ENCODE measurements at regions not wholly inside any gene's neighbourhood (a gene's known extent, or its start where the extent isn't known, plus 50 kb on each side); places are given as distances from the start of the nearest gene placed in this dataset.

DNA sequence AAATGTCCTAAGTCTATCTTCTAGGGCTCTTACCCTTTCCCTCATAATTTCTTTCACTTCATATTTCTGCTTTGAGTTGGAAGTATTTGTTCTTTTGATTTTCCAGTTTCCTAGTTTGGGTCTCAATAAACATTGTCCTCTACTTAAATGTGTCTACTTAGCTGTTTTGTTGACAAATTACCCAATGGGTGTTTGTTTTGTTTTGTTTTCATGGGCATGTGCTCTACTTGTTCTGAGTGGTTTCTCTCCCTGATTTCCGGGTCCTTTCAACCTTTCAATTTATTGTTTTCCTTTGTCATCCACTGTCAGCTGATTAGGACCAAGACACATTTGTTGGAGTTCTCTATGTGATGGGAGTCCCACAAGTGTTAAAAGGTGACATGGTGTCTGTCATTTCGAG, 1181.4 kb downstream of the RPA4 start:
- no peak overlapping the region for H3K4me3 Mint-ChIP-seq (ENCODE audit: unreplicated experiment)
- DNase-seq: no peak
- no peaks in the 10 kb centered on the region for H3K9me3 Mint-ChIP-seq (ENCODE audit: unreplicated experiment)
- H3K4me1 Mint-ChIP-seq (ENCODE audit: low read depth, unreplicated experiment): peaks cover 2% of the 10 kb centered on the region
- TF ChIP-seq, protein P1, sequence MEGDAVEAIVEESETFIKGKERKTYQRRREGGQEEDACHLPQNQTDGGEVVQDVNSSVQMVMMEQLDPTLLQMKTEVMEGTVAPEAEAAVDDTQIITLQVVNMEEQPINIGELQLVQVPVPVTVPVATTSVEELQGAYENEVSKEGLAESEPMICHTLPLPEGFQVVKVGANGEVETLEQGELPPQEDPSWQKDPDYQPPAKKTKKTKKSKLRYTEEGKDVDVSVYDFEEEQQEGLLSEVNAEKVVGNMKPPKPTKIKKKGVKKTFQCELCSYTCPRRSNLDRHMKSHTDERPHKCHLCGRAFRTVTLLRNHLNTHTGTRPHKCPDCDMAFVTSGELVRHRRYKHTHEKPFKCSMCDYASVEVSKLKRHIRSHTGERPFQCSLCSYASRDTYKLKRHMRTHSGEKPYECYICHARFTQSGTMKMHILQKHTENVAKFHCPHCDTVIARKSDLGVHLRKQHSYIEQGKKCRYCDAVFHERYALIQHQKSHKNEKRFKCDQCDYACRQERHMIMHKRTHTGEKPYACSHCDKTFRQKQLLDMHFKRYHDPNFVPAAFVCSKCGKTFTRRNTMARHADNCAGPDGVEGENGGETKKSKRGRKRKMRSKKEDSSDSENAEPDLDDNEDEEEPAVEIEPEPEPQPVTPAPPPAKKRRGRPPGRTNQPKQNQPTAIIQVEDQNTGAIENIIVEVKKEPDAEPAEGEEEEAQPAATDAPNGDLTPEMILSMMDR (IDR thresholded peaks at IDR 0.05; ENCODE audit: partially characterized antibody, unreplicated experiment): no peak
- H3K27me3 Mint-ChIP-seq (ENCODE audit: unreplicated experiment): no peaks in the 10 kb centered on the region
- no peak overlapping the region for H3K27ac Mint-ChIP-seq (ENCODE audit: unreplicated experiment)
- no peaks in the 10 kb centered on the region for H3K36me3 Mint-ChIP-seq (ENCODE audit: unreplicated experiment)

DNA sequence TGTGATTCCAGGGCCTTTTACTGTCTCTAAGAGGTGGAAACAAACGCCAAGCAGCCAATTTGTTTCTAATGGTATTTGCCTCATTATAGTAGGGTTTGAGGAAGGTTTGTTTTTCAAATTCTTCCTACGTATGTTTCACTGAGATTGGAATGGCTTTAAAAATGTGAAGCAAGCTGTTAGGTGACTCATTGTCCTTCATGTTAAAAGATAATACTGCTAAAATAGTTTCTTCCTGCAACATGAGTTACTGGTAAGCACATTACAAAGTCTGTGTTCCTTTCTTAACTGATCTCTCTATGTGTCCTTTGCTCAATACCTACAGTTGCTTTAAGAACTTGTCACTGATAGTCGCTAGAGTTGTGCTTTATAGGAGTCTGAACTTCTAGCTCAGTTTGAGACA, 1183.9 kb downstream of the RPA4 start:
- Mint-ChIP-seq H3K4me3 (ENCODE audit: unreplicated experiment) (no peak overlapping the region), H3K27ac (ENCODE audit: unreplicated experiment) (no peak overlapping the region), H3K36me3 (ENCODE audit: unreplicated experiment) (no peaks in the 10 kb centered on the region), H3K4me1 (ENCODE audit: low read depth, unreplicated experiment) (peaks cover 2% of the 10 kb centered on the region), H3K9me3 (ENCODE audit: unreplicated experiment) (no peaks in the 10 kb centered on the region), H3K27me3 (ENCODE audit: unreplicated experiment) (no peaks in the 10 kb centered on the region)
- DNase-seq: no peak
- TF ChIP-seq, protein P1 (IDR thresholded peaks at IDR 0.05; ENCODE audit: partially characterized antibody, unreplicated experiment): no peak

DNA sequence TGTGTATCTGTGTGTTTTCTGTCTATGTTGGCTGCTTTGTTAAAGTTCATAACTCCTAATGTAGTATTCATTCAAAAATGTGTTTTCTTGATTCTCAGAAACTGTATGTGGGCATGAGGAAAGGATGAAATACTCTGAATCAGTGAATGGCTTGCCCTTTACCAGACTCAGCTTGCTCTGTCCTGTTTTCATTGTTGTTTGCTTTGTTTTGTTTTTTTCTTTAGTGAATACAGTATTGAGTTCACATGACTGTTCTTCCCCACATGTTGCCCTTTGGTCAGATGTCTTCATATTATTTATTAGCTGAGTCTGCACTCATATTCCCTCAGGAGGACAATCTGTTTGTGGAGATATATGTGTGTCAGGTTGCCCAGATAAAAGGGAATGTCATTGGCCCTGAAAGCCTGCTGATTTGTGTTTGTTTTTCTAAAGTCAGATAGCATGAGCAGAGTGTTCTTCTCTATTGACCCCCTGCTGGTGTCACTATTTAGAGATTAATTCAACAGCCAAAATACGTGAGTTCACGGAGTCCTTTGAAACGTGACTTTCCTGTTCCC, 1184.4 kb downstream of the RPA4 start:
- Mint-ChIP-seq H3K27ac (ENCODE audit: unreplicated experiment) (no peak overlapping the region), H3K4me3 (ENCODE audit: unreplicated experiment) (no peak overlapping the region), H3K9me3 (ENCODE audit: unreplicated experiment) (no peaks in the 10 kb centered on the region), H3K36me3 (ENCODE audit: unreplicated experiment) (no peaks in the 10 kb centered on the region), H3K27me3 (ENCODE audit: unreplicated experiment) (no peaks in the 10 kb centered on the region), H3K4me1 (ENCODE audit: low read depth, unreplicated experiment) (peaks cover 2% of the 10 kb centered on the region)
- TF ChIP-seq, protein P1 (IDR thresholded peaks at IDR 0.05; ENCODE audit: partially characterized antibody, unreplicated experiment): no peak
- no peak for DNase-seq

DNA sequence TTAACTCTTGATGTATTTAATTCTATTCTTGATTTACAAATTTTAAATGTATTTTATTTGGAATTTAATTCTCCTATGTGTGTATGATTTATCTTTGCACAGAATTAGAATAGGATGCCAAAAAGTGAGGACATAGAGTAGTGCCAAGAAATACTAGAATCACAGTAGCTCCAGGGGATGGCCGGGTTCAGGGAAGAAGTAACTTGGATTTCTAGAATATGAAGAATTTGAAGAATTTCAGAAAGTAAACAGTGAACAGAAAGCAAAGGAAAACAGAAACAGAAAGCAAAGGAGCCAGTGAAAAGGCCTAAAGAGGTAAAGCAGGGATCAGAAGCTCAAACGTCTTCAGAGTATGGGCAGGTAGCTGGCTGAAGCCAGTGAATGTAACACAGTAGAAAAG, 1187.6 kb downstream of the RPA4 start:
- Mint-ChIP-seq H3K27ac (ENCODE audit: unreplicated experiment) (no peak overlapping the region), H3K27me3 (ENCODE audit: unreplicated experiment) (no peaks in the 10 kb centered on the region), H3K36me3 (ENCODE audit: unreplicated experiment) (no peaks in the 10 kb centered on the region), H3K9me3 (ENCODE audit: unreplicated experiment) (no peaks in the 10 kb centered on the region), H3K4me1 (ENCODE audit: low read depth, unreplicated experiment) (peaks cover 2% of the 10 kb centered on the region), H3K4me3 (ENCODE audit: unreplicated experiment) (no peak overlapping the region)
- no peak for DNase-seq
- TF ChIP-seq, protein P1 (IDR thresholded peaks at IDR 0.05; ENCODE audit: partially characterized antibody, unreplicated experiment): no peak

DNA sequence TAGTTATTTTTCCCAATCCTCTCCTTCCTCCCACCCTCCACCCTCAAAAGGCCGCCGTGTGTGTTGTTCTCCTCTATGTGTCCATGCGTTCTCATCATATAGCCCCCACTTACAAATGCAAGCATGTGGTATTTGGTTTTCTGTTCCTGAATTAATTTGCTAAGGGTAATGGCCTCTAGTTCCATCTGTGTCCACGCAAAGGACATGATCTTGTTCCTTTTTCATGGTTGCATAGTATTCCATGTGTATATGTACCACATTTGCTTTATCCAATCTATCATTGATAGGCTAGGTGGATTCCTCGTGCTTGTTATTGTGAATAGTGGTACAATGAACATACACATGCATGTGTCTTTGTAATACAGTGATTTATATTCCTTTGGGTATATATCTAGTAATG, 1193.7 kb downstream of the RPA4 start:
- DNase-seq: no peak
- no peak overlapping the region for H3K4me3 Mint-ChIP-seq (ENCODE audit: unreplicated experiment)
- H3K9me3 Mint-ChIP-seq (ENCODE audit: unreplicated experiment): no peaks in the 10 kb centered on the region
- H3K27me3 Mint-ChIP-seq (ENCODE audit: unreplicated experiment): no peaks in the 10 kb centered on the region
- H3K4me1 Mint-ChIP-seq (ENCODE audit: low read depth, unreplicated experiment): no peaks in the 10 kb centered on the region
- no peak overlapping the region for H3K27ac Mint-ChIP-seq (ENCODE audit: unreplicated experiment)
- TF ChIP-seq, protein P1 (IDR thresholded peaks at IDR 0.05; ENCODE audit: partially characterized antibody, unreplicated experiment): no peak
- no peaks in the 10 kb centered on the region for H3K36me3 Mint-ChIP-seq (ENCODE audit: unreplicated experiment)

Data from glutamatergic neuron (in vitro differentiated cells).